DND-41 (cell line): ENCODE measurements at regions not wholly inside any gene's neighbourhood (a gene's known extent, or its start where the extent isn't known, plus 50 kb on each side); places are given as distances from the start of the nearest gene placed in this dataset.

ENCODE experiments used
- ATAC-seq: fragments of 200-7000 bp; cut with Tn5 transposase; 3 replicates; pipeline ENCODE4 v1.9.1; 2021; ENCODE audit warnings: low read depth; ENCODE audit not compliant: insufficient read depth
- DNase-seq: peaks from one replicate; pipeline ENCODE4 v3.0.0-alpha.2; 2020
- H2AFZ ChIP-seq: 2 replicates; pipeline ENCODE4 v1.6.0; 2012; ENCODE audit warnings: low read depth, low read length
- H3K27ac ChIP-seq: 2 replicates; pipeline ENCODE4 v1.5.1; 2012; ENCODE audit warnings: low read length, inconsistent platforms
- H3K27me3 ChIP-seq: fragments of 200-600 bp; sonication (generic); 2 replicates; pipeline ENCODE4 v1.6.0; 2012; ENCODE audit warnings: low read length, mild to moderate bottlenecking, inconsistent platforms; ENCODE audit not compliant: insufficient read depth, poor library complexity
- H3K36me3 ChIP-seq: 2 replicates; pipeline ENCODE4 v1.5.1; 2012; ENCODE audit warnings: low read length, inconsistent platforms; ENCODE audit not compliant: insufficient read depth
- H3K4me1 ChIP-seq: 2 replicates; pipeline ENCODE4 v1.5.1; 2012; ENCODE audit warnings: mild to moderate bottlenecking, low read length; ENCODE audit not compliant: insufficient read depth
- H3K4me2 ChIP-seq: 2 replicates; pipeline ENCODE4 v1.6.0; 2012; ENCODE audit warnings: mild to moderate bottlenecking, moderate library complexity, low read length, inconsistent platforms; ENCODE audit not compliant: insufficient read depth
- H3K4me3 ChIP-seq, 2 experiments: fragments of 200-600 bp in 1 of 2; shearing (Covaris generic) in 1 of 2; 2 replicates each; pipeline ENCODE4 v1.5.1; 2012 to 2016; ENCODE audit warnings: inconsistent platforms in 2 of 2, low read length in 2 of 2, mild to moderate bottlenecking in 2 of 2, low read depth in 1 of 2, moderate library complexity in 1 of 2
- H3K79me2 ChIP-seq: 2 replicates; pipeline ENCODE4 v1.6.0; 2012; ENCODE audit warnings: low read length, inconsistent platforms; ENCODE audit not compliant: insufficient read depth
- H3K9ac ChIP-seq: 2 replicates; pipeline ENCODE4 v1.6.0; 2012; ENCODE audit warnings: low read depth, mild to moderate bottlenecking, inconsistent platforms, low read length, moderate library complexity
- H3K9me3 ChIP-seq: 2 replicates; pipeline ENCODE4 v1.5.1; 2012; ENCODE audit warnings: low read length, moderate library complexity, mild to moderate bottlenecking, inconsistent platforms; ENCODE audit not compliant: insufficient read depth, severe bottlenecking
- H4K20me1 ChIP-seq: 2 replicates; pipeline ENCODE4 v1.6.0; 2012; ENCODE audit warnings: low read length; ENCODE audit not compliant: insufficient read depth
- CTCF ChIP-seq: IDR thresholded peaks from 2 replicates; pipeline ENCODE4 v1.5.1; 2012; ENCODE audit warnings: borderline replicate concordance, low read length, moderate library complexity, mild to moderate bottlenecking; ENCODE audit not compliant: poor library complexity, severe bottlenecking; ENCODE audit errors: extremely low read depth
- EZH2 ChIP-seq: IDR thresholded peaks from 3 replicates; pipeline ENCODE4 v1.6.1; 2012; ENCODE audit warnings: borderline replicate concordance, low read depth, mild to moderate bottlenecking, moderate library complexity, low read length, inconsistent platforms; ENCODE audit not compliant: severe bottlenecking

GRCh38 chr10:84945791-84946190 lies 617.4 kb downstream of the CCSER2 start:
- Histone ChIP-seq H3K4me1 (no peaks in the 10 kb centered on the region), H3K27me3 (no peaks in the 10 kb centered on the region), H3K36me3 (no peaks in the 10 kb centered on the region), H2AFZ (no peak overlapping the region), H3K4me2 (no peak overlapping the region), H3K9me3 (no peaks in the 10 kb centered on the region), H3K9ac (no peak overlapping the region), H4K20me1 (no peaks in the 10 kb centered on the region), H3K4me3 (no peak overlapping the region), H3K79me2 (no peaks in the 10 kb centered on the region), H3K27ac (no peak overlapping the region)
- TF ChIP-seq EZH2 (no peak), CTCF (no peak)
- ATAC-seq (no peak), DNase-seq (no peak)

- no peaks in the 10 kb centered on the region for H3K4me1 ChIP-seq
- DNase-seq = no peak
These were observed 618.5 kb downstream of the CCSER2 start for GRCh38 chr10:84946904-84947303.

GRCh38 chr10:84948644-84949043 lies 620.3 kb downstream of the CCSER2 start:
- TF ChIP-seq CTCF (no peak), EZH2 (no peak)
- H3K36me3 ChIP-seq = no peaks in the 10 kb centered on the region
- DNase-seq (no peak), ATAC-seq (no peak)
- H3K79me2 ChIP-seq = no peaks in the 10 kb centered on the region
- H3K27ac ChIP-seq = no peak overlapping the region
- H2AFZ ChIP-seq = no peak overlapping the region
- no peak overlapping the region for H3K4me2 ChIP-seq
- H3K4me3 ChIP-seq = no peak overlapping the region
- no peaks in the 10 kb centered on the region for H4K20me1 ChIP-seq
- no peaks in the 10 kb centered on the region for H3K9me3 ChIP-seq
- H3K4me1 ChIP-seq = no peaks in the 10 kb centered on the region
- no peak overlapping the region for H3K9ac ChIP-seq
- no peaks in the 10 kb centered on the region for H3K27me3 ChIP-seq

More at GRCh38 chr10:84946904-84947303, 618.5 kb downstream of the CCSER2 start:
- Histone ChIP-seq H3K27me3 (no peaks in the 10 kb centered on the region), H3K9ac (no peak overlapping the region), H4K20me1 (no peaks in the 10 kb centered on the region), H3K4me3 (no peak overlapping the region), H3K4me2 (no peak overlapping the region), H2AFZ (no peak overlapping the region), H3K9me3 (no peaks in the 10 kb centered on the region), H3K79me2 (no peaks in the 10 kb centered on the region), H3K27ac (no peak overlapping the region), H3K36me3 (no peaks in the 10 kb centered on the region)
- no peak for ATAC-seq
- TF ChIP-seq EZH2 (no peak), CTCF (no peak)

- no peaks in the 10 kb centered on the region for H3K27me3 ChIP-seq
- no peak overlapping the region for H3K27ac ChIP-seq
- TF ChIP-seq CTCF = no peak
- no peak for TF ChIP-seq EZH2
- H3K4me2 ChIP-seq = no peak overlapping the region
- H3K79me2 ChIP-seq = no peaks in the 10 kb centered on the region
- no peaks in the 10 kb centered on the region for H3K36me3 ChIP-seq
- ATAC-seq (no peak), DNase-seq (no peak)
- no peak overlapping the region for H3K4me3 ChIP-seq
- no peaks in the 10 kb centered on the region for H3K9me3 ChIP-seq
- no peak overlapping the region for H3K9ac ChIP-seq
- H4K20me1 ChIP-seq = no peaks in the 10 kb centered on the region
- H2AFZ ChIP-seq = no peak overlapping the region
- no peaks in the 10 kb centered on the region for H3K4me1 ChIP-seq
These were observed 623.2 kb downstream of the CCSER2 start for GRCh38 chr10:84951616-84952015.
